Spleen (tissue), 7 donors: ENCODE measurements at regions not wholly inside any gene's neighbourhood (a gene's known extent, or its start where the extent isn't known, plus 50 kb on each side); places are given as distances from the start of the nearest gene placed in this dataset.

Source experiments
- CTCF ChIP-seq, 11 experiments: fragments of 200-600 bp in 7 of 11; fragments of 450-650 bp in 4 of 11; sonication (generic) in 4 of 11; IDR thresholded peaks in 8 of 11; conservative IDR thresholded peaks in 3 of 11; 1 replicate in 7 of 11; 2 replicates in 4 of 11; pipeline versions ENCODE4 v1.4.0 to v1.8.0; 2016 to 2021; ENCODE audit warnings: antibody characterized with exemption in 11 of 11, inconsistent platforms in 4 of 11, mild to moderate bottlenecking in 1 of 11
- POLR2A ChIP-seq, 3 donors: fragments of 450-650 bp; IDR thresholded peaks; one replicate each; pipeline ENCODE4 v1.5.1; 2017; ENCODE audit warnings: antibody characterized with exemption in 3 of 3, mild to moderate bottlenecking in 1 of 3
- donor health status: DM: no; HTN: no; CAD: no; lungs with moderate emphysema.
- donor health status: DM: no; HTN: no; CAD: no.
- donor health status: DM: no; HTN: no; CAD: no.

GRCh38 chr2:22196806-22197205 is 1073.0 kb downstream of the TDRD15 start:
- TF ChIP-seq CTCF (IDR thresholded peaks at IDR 0.05 in 8 of 11, conservative IDR thresholded peaks at IDR 0.05 in 3 of 11) (no peak), POLR2A (IDR thresholded peaks at IDR 0.05) (no peak)
